ENCODE measurements at regions not wholly inside any gene's neighbourhood (a gene's known extent, or its start where the extent isn't known, plus 50 kb on each side); places are given as distances from the start of the nearest gene placed in this dataset.

DNA sequence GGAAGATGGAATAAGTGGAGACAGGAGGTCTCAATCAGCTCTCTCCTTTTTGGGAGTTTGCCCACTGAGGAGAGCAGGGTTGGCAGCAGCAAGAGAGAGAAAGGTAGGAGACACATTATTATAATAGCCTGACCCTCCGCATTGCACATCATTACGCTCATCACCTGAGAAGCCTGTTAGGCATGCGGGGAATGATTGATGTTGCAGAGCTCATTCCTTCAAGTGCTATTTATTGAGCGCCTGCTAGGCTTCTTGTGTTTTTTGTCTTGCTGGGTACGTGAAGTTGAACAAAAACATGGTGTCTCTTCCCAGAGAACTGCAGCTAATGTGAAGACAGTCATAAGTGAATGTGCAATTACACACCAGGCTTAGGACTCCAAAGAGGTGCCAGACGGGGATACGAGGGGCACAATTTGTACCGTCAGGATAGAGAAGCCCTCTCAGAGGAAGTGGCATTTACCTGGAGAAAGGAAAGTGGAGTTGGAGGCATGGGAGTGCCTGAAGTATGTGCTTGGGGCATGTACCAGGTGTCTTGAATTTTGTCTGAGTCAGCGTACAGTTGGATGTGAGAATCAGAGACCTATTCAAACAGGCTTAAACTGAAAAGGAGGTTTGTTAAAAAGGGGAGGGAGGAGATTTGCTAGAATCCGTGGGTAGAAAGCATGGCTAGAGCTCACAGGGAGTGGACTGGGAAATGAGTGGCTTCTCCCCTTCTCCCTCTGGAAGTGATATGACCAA is 90.2 kb upstream of the SOD3 start:
- DNase-seq (ENCODE audit: low read depth in 1 of 2, low spot score in 1 of 2) (no peak), ATAC-seq (no peak), FAIRE-seq (no peak)
- no peak overlapping the region for H3K4me2 ChIP-seq
- 76% methylated on average over 10 of the region's 10 CpGs for WGBS (ENCODE audit: missing lambda C conversion rate)
- H3K9me3 ChIP-seq: no peaks in the 10 kb centered on the region
- TF ChIP-seq GATA3 (IDR thresholded peaks at IDR 0.05; ENCODE audit: borderline replicate concordance) (no peak), CBX8 (IDR thresholded peaks at IDR 0.05) (no peak), ZFP36 (IDR thresholded peaks at IDR 0.05; ENCODE audit: borderline replicate concordance, partially characterized antibody) (no peak), CEBPB (IDR thresholded peaks at IDR 0.05) (no peak), RARB (CRISPR knock-in tag; IDR thresholded peaks at IDR 0.05) (no peak)
- CTCF ChIA-PET: no interaction called here
- no peak overlapping the region for H3K4me3 ChIP-seq
- no peak overlapping the region for H3K27ac ChIP-seq
- POLR2A ChIA-PET: no interaction called here
- no peaks in the 10 kb centered on the region for H3K4me1 ChIP-seq

- DNase-seq (ENCODE audit: low read depth in 1 of 2, low spot score in 1 of 2): no peak
- ChIA-PET POLR2A (no interaction called here), CTCF (no interaction called here)
- no peak overlapping the region for H3K4me3 ChIP-seq
- H3K4me2 ChIP-seq: no peak overlapping the region
- WGBS (ENCODE audit: missing lambda C conversion rate): 45% methylated on average over 2 of the region's 2 CpGs
- H3K9me3 ChIP-seq: peaks cover 2% of the 10 kb centered on the region; the same call in 2 of the 3 replicates
- TF ChIP-seq CEBPB (IDR thresholded peaks at IDR 0.05) (0 out of 4 replicates have a peak, but pooled peaks of 1 of the 2 experiments have one; percentile 16), SREBF2 (IDR thresholded peaks at IDR 0.05) (no peak), POLR2A (IDR thresholded peaks at IDR 0.05; ENCODE audit: low read length) (no peak), ELK1 (IDR thresholded peaks at IDR 0.05; ENCODE audit: low read depth, low read length) (no peak), PHF8 (IDR thresholded peaks at IDR 0.05; ENCODE audit: borderline replicate concordance, low read depth) (no peak)
- H3K27ac ChIP-seq: no peak overlapping the region
- no peaks in the 10 kb centered on the region for H3K4me1 ChIP-seq
- no peak for ATAC-seq
- FAIRE-seq: no peak
Measured at GRCh38 chr4:24713604-24714003, 81.8 kb upstream of the SOD3 start.

DNA sequence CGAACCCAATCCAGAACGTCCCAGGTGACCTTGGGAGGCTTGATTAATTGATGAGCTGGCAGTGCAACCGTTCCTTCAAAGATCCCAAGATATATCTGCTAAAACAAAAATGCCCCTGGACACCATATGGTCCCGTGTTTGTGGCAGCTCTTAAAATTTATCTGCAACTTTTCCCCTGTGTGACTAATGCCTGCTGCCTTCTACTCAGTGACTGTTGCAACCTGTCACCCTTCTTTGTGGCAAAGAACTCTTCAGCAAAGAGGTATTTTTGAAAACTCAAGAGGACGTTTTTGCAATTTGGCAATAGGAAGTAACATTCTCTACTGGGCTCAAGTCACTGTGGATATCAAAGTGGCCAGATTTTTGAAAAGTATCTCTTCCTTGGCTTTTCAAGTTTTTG is 75.8 kb upstream of the SOD3 start:
- FAIRE-seq: no peak
- no peak overlapping the region for H3K4me3 ChIP-seq
- POLR2A ChIA-PET: no interaction called here
- ATAC-seq: no peak
- no peak for DNase-seq (ENCODE audit: low read depth in 1 of 2, low spot score in 1 of 2)
- H3K4me2 ChIP-seq: no peak overlapping the region
- no peak overlapping the region for H3K27ac ChIP-seq
- TF ChIP-seq PHF8 (IDR thresholded peaks at IDR 0.05; ENCODE audit: borderline replicate concordance, low read depth) (no peak), SMC3 (IDR thresholded peaks at IDR 0.05) (no peak), ZSCAN20 (CRISPR knock-in tag; IDR thresholded peaks at IDR 0.05) (no peak), CBX8 (IDR thresholded peaks at IDR 0.05) (no peak), ZC3H11A (IDR thresholded peaks at IDR 0.05) (no peak), TFCP2L1 (CRISPR knock-in tag; IDR thresholded peaks at IDR 0.05) (no peak)
- CTCF ChIA-PET: interaction anchor here (1.0 kb wide), 1 partner anchor 26 kb away, joined by 3 read pairs; no protein-coding TSS in a partner anchor
- no peaks in the 10 kb centered on the region for H3K4me1 ChIP-seq
- peaks cover 2% of the 10 kb centered on the region; the same call in 2 of the 3 replicates for H3K9me3 ChIP-seq
- 17% methylated on average over 5 of the region's 5 CpGs for WGBS (ENCODE audit: missing lambda C conversion rate)

- POLR2A ChIA-PET: no interaction called here
- 10% methylated on average over 1 of the region's 1 CpG for WGBS (ENCODE audit: missing lambda C conversion rate)
- CTCF ChIA-PET: interaction anchor here (1.0 kb wide), 1 partner anchor 25 kb away, joined by 3 read pairs; no protein-coding TSS in a partner anchor
- ATAC-seq (no peak), FAIRE-seq (no peak), DNase-seq (ENCODE audit: low read depth in 1 of 2, low spot score in 1 of 2) (no peak)
- H3K4me1 ChIP-seq: no peaks in the 10 kb centered on the region
- H3K4me3 ChIP-seq: no peak overlapping the region
- H3K27ac ChIP-seq: no peak overlapping the region
- peaks cover 2% of the 10 kb centered on the region; the same call in 1 of the 3 replicates for H3K9me3 ChIP-seq
- H3K4me2 ChIP-seq: no peak overlapping the region
- TF ChIP-seq TP53 (CRISPR knock-in tag; IDR thresholded peaks at IDR 0.05): no peak
- TF ChIP-seq NR3C1 (IDR thresholded peaks at IDR 0.05): no peak
- no peak for TF ChIP-seq FOSL2 (IDR thresholded peaks at IDR 0.05)
- no peak for TF ChIP-seq FOSL2 (CRISPR knock-in tag; IDR thresholded peaks at IDR 0.05)
- TF ChIP-seq MAX (IDR thresholded peaks at IDR 0.05): no peak
- TF ChIP-seq, protein P1, sequence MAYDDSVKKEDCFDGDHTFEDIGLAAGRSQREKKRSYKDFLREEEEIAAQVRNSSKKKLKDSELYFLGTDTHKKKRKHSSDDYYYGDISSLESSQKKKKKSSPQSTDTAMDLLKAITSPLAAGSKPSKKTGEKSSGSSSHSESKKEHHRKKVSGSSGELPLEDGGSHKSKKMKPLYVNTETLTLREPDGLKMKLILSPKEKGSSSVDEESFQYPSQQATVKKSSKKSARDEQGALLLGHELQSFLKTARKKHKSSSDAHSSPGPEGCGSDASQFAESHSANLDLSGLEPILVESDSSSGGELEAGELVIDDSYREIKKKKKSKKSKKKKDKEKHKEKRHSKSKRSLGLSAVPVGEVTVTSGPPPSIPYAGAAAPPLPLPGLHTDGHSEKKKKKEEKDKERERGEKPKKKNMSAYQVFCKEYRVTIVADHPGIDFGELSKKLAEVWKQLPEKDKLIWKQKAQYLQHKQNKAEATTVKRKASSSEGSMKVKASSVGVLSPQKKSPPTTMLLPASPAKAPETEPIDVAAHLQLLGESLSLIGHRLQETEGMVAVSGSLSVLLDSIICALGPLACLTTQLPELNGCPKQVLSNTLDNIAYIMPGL (CRISPR knock-in tag; IDR thresholded peaks at IDR 0.05; ENCODE audit: borderline replicate concordance): no peak
- TF ChIP-seq ELK1 (IDR thresholded peaks at IDR 0.05; ENCODE audit: low read depth, low read length): no peak
- TF ChIP-seq FOSB (CRISPR knock-in tag; IDR thresholded peaks at IDR 0.05): no peak
- TF ChIP-seq ZFP36 (IDR thresholded peaks at IDR 0.05; ENCODE audit: borderline replicate concordance, partially characterized antibody): no peak
- no peak for TF ChIP-seq EHMT2 (IDR thresholded peaks at IDR 0.05; ENCODE audit: low read depth)
- no peak for TF ChIP-seq MAFK (IDR thresholded peaks at IDR 0.05; ENCODE audit: partially characterized antibody)
- TF ChIP-seq, protein P2, sequence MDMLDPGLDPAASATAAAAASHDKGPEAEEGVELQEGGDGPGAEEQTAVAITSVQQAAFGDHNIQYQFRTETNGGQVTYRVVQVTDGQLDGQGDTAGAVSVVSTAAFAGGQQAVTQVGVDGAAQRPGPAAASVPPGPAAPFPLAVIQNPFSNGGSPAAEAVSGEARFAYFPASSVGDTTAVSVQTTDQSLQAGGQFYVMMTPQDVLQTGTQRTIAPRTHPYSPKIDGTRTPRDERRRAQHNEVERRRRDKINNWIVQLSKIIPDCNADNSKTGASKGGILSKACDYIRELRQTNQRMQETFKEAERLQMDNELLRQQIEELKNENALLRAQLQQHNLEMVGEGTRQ (IDR thresholded peaks at IDR 0.05): no peak
- TF ChIP-seq PBX3 (IDR thresholded peaks at IDR 0.05): no peak
- TF ChIP-seq JUN (IDR thresholded peaks at IDR 0.05): no peak
Measured at GRCh38 chr4:24720436-24720835, 74.9 kb upstream of the SOD3 start.

Data from A549 (cell line).